ACC112 (cell line): ENCODE measurements at regions not wholly inside any gene's neighbourhood (a gene's known extent, or its start where the extent isn't known, plus 50 kb on each side); places are given as distances from the start of the nearest gene placed in this dataset.
A peak's percentile ranks its signal among the peaks of the same experiment; 100 is the strongest.
"Not testable (repeated sequence)": the region's sequence is repeated elsewhere in the genome, so short reads cannot be mapped to it uniquely, and the experiment has no call there.

ENCODE experiments used
- H2AFZ ChIP-seq: fragments of 200-600 bp; sonication (generic); one replicate; pipeline ENCODE4 v1.6.0; 2017; ENCODE audit warnings: antibody characterized with exemption, low read length; ENCODE audit not compliant: unreplicated experiment
- H3K27ac ChIP-seq: fragments of 200-600 bp; sonication (generic); 2 replicates; pipeline ENCODE4 v1.5.1; 2014; ENCODE audit warnings: low read depth, mild to moderate bottlenecking, antibody characterized with exemption, low read length, moderate library complexity
- H3K27me3 ChIP-seq: fragments of 200-600 bp; sonication (generic); 2 replicates; pipeline ENCODE4 v1.6.1; 2014; ENCODE audit warnings: mild to moderate bottlenecking, antibody characterized with exemption, low read length, moderate library complexity, mixed read lengths; ENCODE audit not compliant: insufficient read depth
- H3K36me3 ChIP-seq: fragments of 200-600 bp; sonication (generic); 2 replicates; pipeline ENCODE4 v1.6.1; 2016; ENCODE audit warnings: mild to moderate bottlenecking, antibody characterized with exemption, low read length, moderate library complexity, mixed read lengths; ENCODE audit not compliant: insufficient read depth
- H3K4me1 ChIP-seq: fragments of 200-600 bp; sonication (generic); one replicate; pipeline ENCODE4 v1.6.1; 2016; ENCODE audit warnings: low read length, mixed read lengths; ENCODE audit not compliant: insufficient read depth, unreplicated experiment, control insufficient read depth
- H3K4me3 ChIP-seq: fragments of 200-600 bp; sonication (generic); 2 replicates; pipeline ENCODE4 v1.5.1; 2014; ENCODE audit warnings: mild to moderate bottlenecking, low read depth, low read length
- H3K79me2 ChIP-seq: fragments of 200-600 bp; sonication (generic); one replicate; pipeline ENCODE4 v1.6.0; 2016; ENCODE audit warnings: low read length; ENCODE audit not compliant: control insufficient read depth, unreplicated experiment, insufficient read depth

- Histone ChIP-seq H3K4me3 (no peak overlapping the region), H3K36me3 (no peaks in the 10 kb centered on the region), H2AFZ (no peak overlapping the region), H3K4me1 (peaks cover 11% of the 10 kb centered on the region), H3K79me2 (no peaks in the 10 kb centered on the region), H3K27me3 (no peaks in the 10 kb centered on the region), H3K27ac (no peak overlapping the region)
Measured at GRCh38 chr16:24653725-24654124, 75.7 kb upstream of the TNRC6A start.

- H2AFZ ChIP-seq, H3K79me2 ChIP-seq, H3K27me3 ChIP-seq, H3K4me3 ChIP-seq, H3K36me3 ChIP-seq, H3K27ac ChIP-seq: not testable (repeated sequence)
- H3K4me1 ChIP-seq = peaks cover 20% of the 10 kb centered on the region
Measured at GRCh38 chr16:24665942-24666341, 63.5 kb upstream of the TNRC6A start.

- H3K27me3 ChIP-seq = no peaks in the 10 kb centered on the region
- H3K79me2 ChIP-seq = no peaks in the 10 kb centered on the region
- H3K36me3 ChIP-seq = no peaks in the 10 kb centered on the region
- H3K4me1 ChIP-seq = peaks cover 24% of the 10 kb centered on the region
- H3K27ac ChIP-seq = no peak overlapping the region
- H2AFZ ChIP-seq = no peak overlapping the region
- H3K4me3 ChIP-seq = no peak overlapping the region
Measured at GRCh38 chr16:24667244-24667764, 62.1 kb upstream of the TNRC6A start.

GRCh38 chr16:24668481-24669061, 60.9 kb upstream of the TNRC6A start:
- Histone ChIP-seq H3K4me3 (0 out of 2 replicates have a peak overlapping the region, but pooled peaks have one; percentile 4), H3K27ac (peak overlapping the region; percentile 92), H2AFZ (peak overlapping the region; percentile 59), H3K4me1 (peaks cover 24% of the 10 kb centered on the region), H3K36me3 (no peaks in the 10 kb centered on the region), H3K27me3 (no peaks in the 10 kb centered on the region), H3K79me2 (no peaks in the 10 kb centered on the region)

- Histone ChIP-seq H3K4me1 (peaks cover 24% of the 10 kb centered on the region), H3K36me3 (no peaks in the 10 kb centered on the region), H3K27me3 (no peaks in the 10 kb centered on the region), H3K79me2 (no peaks in the 10 kb centered on the region), H3K4me3 (no peak overlapping the region), H3K27ac (peak overlapping the region; percentile 75), H2AFZ (no peak overlapping the region)
Measured at GRCh38 chr16:24670623-24671454, 58.6 kb upstream of the TNRC6A start.

GRCh38 chr16:24671455-24671954, 57.9 kb upstream of the TNRC6A start:
- Histone ChIP-seq H3K27ac (peak overlapping the region; percentile 75; the same call in 1 of the 2 replicates), H3K36me3 (no peaks in the 10 kb centered on the region), H3K27me3 (no peaks in the 10 kb centered on the region), H3K4me1 (peaks cover 24% of the 10 kb centered on the region), H3K4me3 (no peak overlapping the region), H3K79me2 (no peaks in the 10 kb centered on the region), H2AFZ (no peak overlapping the region)

GRCh38 chr16:24673155-24673554, 56.3 kb upstream of the TNRC6A start:
- H3K27ac ChIP-seq = no peak overlapping the region
- no peaks in the 10 kb centered on the region for H3K27me3 ChIP-seq
- no peak overlapping the region for H2AFZ ChIP-seq
- H3K79me2 ChIP-seq = no peaks in the 10 kb centered on the region
- H3K4me3 ChIP-seq = no peak overlapping the region
- no peaks in the 10 kb centered on the region for H3K36me3 ChIP-seq
- peaks cover 24% of the 10 kb centered on the region for H3K4me1 ChIP-seq

GRCh38 chr16:24674877-24675276, 54.6 kb upstream of the TNRC6A start:
- no peak overlapping the region for H3K4me3 ChIP-seq
- H3K4me1 ChIP-seq = peaks cover 14% of the 10 kb centered on the region
- no peaks in the 10 kb centered on the region for H3K27me3 ChIP-seq
- H3K27ac ChIP-seq = no peak overlapping the region
- H3K36me3 ChIP-seq = no peaks in the 10 kb centered on the region
- H3K79me2 ChIP-seq = no peaks in the 10 kb centered on the region
- no peak overlapping the region for H2AFZ ChIP-seq

GRCh38 chr16:24677388-24677787, 52.1 kb upstream of the TNRC6A start:
- no peaks in the 10 kb centered on the region for H3K36me3 ChIP-seq
- no peaks in the 10 kb centered on the region for H3K27me3 ChIP-seq
- H3K27ac ChIP-seq = no peak overlapping the region
- H2AFZ ChIP-seq = no peak overlapping the region
- H3K79me2 ChIP-seq = no peaks in the 10 kb centered on the region
- H3K4me3 ChIP-seq = no peak overlapping the region
- H3K4me1 ChIP-seq = peaks cover 9% of the 10 kb centered on the region
